K562 (cell line): ENCODE measurements at regions not wholly inside any gene's neighbourhood (a gene's known extent, or its start where the extent isn't known, plus 50 kb on each side); places are given as distances from the start of the nearest gene placed in this dataset.

ENCODE experiments used
- ATAC-seq: fragments of 200-7000 bp; cut with Tn5 transposase; 3 replicates; pipeline ENCODE4 v1.9.1; 2020; ENCODE audit warnings: moderate library complexity
- BruUV-seq: library from RNA; stranded (reverse); fragments of 400-500 nt; replicated peaks from 2 replicates; lab custom pipeline; 2021; lab: Mats Ljungman, UMichigan
- CTCF ChIA-PET: fragments of 300-600 bp; formaldehyde crosslinking; extraction: SDS; loops from one replicate; lab custom pipeline; 2021; ENCODE audit warnings: low intra/inter-chr PET ratio; lab: Yijun Ruan, JAX
- POLR2A ChIA-PET: fragments of 300-600, 350-650 bp; sonication (Branson Sonifier 250); formaldehyde crosslinking; extraction: SDS; loops from one replicate; lab custom pipeline; 2021; ENCODE audit warnings: antibody characterized with exemption, inconsistent platforms; lab: Yijun Ruan, JAX
- DNase-seq, 4 experiments: peaks; one replicate each; pipeline versions ENCODE4 v3.0.0 to v3.0.0-alpha.2; 2011 to 2018; ENCODE audit warnings: low spot score in 3 of 4, mixed read lengths in 3 of 4; ENCODE audit errors: extremely low read depth in 1 of 4
- FAIRE-seq: peaks from 2 replicates; lab custom pipeline; 2011; peaks lifted over from hg19 to GRCh38; lab: Jason Lieb, UNC
- H2AFZ ChIP-seq: 2 replicates; pipeline ENCODE4 v1.6.0; 2011; ENCODE audit warnings: low read depth, low read length, control low read depth, inconsistent platforms
- H3K27ac ChIP-seq: fragments of 200-600 bp; 3 replicates; pipeline ENCODE4 v1.8.0; 2011; ENCODE audit warnings: low read depth, mild to moderate bottlenecking, control low read depth, inconsistent platforms, low read length, moderate library complexity, mixed read lengths; ENCODE audit errors: extremely low read depth
- H3K27me3 ChIP-seq, 2 experiments: fragments of 300-600 bp in 1 of 2; 2 replicates in 1 of 2; 3 replicates in 1 of 2; pipeline versions ENCODE4 v1.6.0 to v1.8.0; 2011; ENCODE audit warnings: inconsistent platforms in 2 of 2, low read length in 2 of 2, mild to moderate bottlenecking in 1 of 2, mixed read lengths in 1 of 2, moderate library complexity in 1 of 2; ENCODE audit not compliant: control insufficient read depth in 2 of 2, insufficient read depth in 2 of 2
- H3K36me3 ChIP-seq: fragments of 300-600 bp; 3 replicates; pipeline ENCODE4 v1.8.0; 2011; ENCODE audit warnings: mild to moderate bottlenecking, low read length, inconsistent platforms; ENCODE audit not compliant: control insufficient read depth, insufficient read depth
- H3K4me1 ChIP-seq, 2 experiments: fragments of 200-600 bp in 1 of 2; replicated peaks in 1 of 2; 2 replicates in 1 of 2; 3 replicates in 1 of 2; pipeline versions ENCODE4 v1.5.1 to v1.8.0; 2011; ENCODE audit warnings: inconsistent platforms in 2 of 2, low read length in 2 of 2, mild to moderate bottlenecking in 1 of 2, mixed read lengths in 1 of 2, moderate library complexity in 1 of 2; ENCODE audit not compliant: control insufficient read depth in 2 of 2, insufficient read depth in 2 of 2
- H3K4me2 ChIP-seq: 2 replicates; pipeline ENCODE4 v1.6.1; 2011; ENCODE audit warnings: low read length, control low read depth, inconsistent platforms, mixed read lengths; ENCODE audit not compliant: insufficient read depth
- H3K4me3 ChIP-seq: fragments of 200-600 bp; sonication (generic), shearing (Covaris generic); 2 replicates; pipeline ENCODE4 v1.5.1; 2016; ENCODE audit warnings: control low read depth, inconsistent platforms
- H3K79me2 ChIP-seq: fragments of 200-600 bp; 3 replicates; pipeline ENCODE4 v1.8.0; 2011; ENCODE audit warnings: low read length, inconsistent platforms; ENCODE audit not compliant: control insufficient read depth, insufficient read depth
- H3K9ac ChIP-seq, 2 experiments: 2 replicates each; pipeline versions ENCODE4 v1.6.0 to v1.6.1; 2011; ENCODE audit warnings: low read depth in 2 of 2, low read length in 2 of 2, control low read depth in 1 of 2, inconsistent platforms in 1 of 2, mild to moderate bottlenecking in 1 of 2, mixed read lengths in 1 of 2; ENCODE audit not compliant: insufficient read depth in 1 of 2
- H3K9me1 ChIP-seq: one replicate; pipeline ENCODE4 v1.6.0; 2011; ENCODE audit warnings: inconsistent platforms, mild to moderate bottlenecking, low read length, moderate library complexity; ENCODE audit not compliant: control insufficient read depth, insufficient read depth
- H3K9me3 ChIP-seq: replicated peaks from 2 replicates; pipeline ENCODE4 v1.5.1; 2011; ENCODE audit warnings: low read depth, low read length, inconsistent platforms; ENCODE audit not compliant: control insufficient read depth, insufficient read depth
- H4K20me1 ChIP-seq: replicated peaks from 2 replicates; pipeline ENCODE4 v1.6.1; 2011; ENCODE audit warnings: low read length, inconsistent platforms, mixed read lengths; ENCODE audit not compliant: control insufficient read depth, insufficient read depth
- CEBPB ChIP-seq: fragments of 450-650 bp; IDR thresholded peaks from 2 replicates; pipeline ENCODE4 v1.6.1; 2016; ENCODE audit warnings: missing genetic modification characterization, missing compliant biosample characterization
- ESRRB ChIP-seq: fragments of 250-450 bp; sonication (Bioruptor Pico); IDR thresholded peaks from 2 replicates; pipeline ENCODE4 v1.5.0; 2020; ENCODE audit warnings: mild to moderate bottlenecking, moderate library complexity, borderline replicate concordance
- ETV5 ChIP-seq: sonication (generic); formaldehyde crosslinking; IDR thresholded peaks from 2 replicates; pipeline ENCODE4 v1.4.0; 2020; ENCODE audit warnings: low read depth, mild to moderate bottlenecking, missing genetic modification reagents
- KDM2B ChIP-seq: fragments of 250-450 bp; sonication (Bioruptor Pico); IDR thresholded peaks from 2 replicates; pipeline ENCODE4 v1.8.0; 2021; ENCODE audit warnings: mild to moderate bottlenecking, moderate library complexity
- NR2C1 ChIP-seq, 2 experiments: fragments of 450-650 bp; IDR thresholded peaks; 2 replicates each; pipeline ENCODE4 v1.6.1; 2017; ENCODE audit warnings: mild to moderate bottlenecking in 2 of 2, antibody characterized with exemption in 1 of 2, inconsistent platforms in 1 of 2, missing compliant biosample characterization in 1 of 2, missing genetic modification characterization in 1 of 2
- NR2C2 ChIP-seq, 2 experiments: fragments of 200-800 bp in 1 of 2; sonication (Bioruptor generic) in 1 of 2; sonication (generic) in 1 of 2; formaldehyde crosslinking in 1 of 2; IDR thresholded peaks; 2 replicates each; pipeline versions ENCODE4 v1.6.1 to v1.8.0; 2016 to 2022; ENCODE audit warnings: mild to moderate bottlenecking in 1 of 2, missing compliant biosample characterization in 1 of 2, missing genetic modification characterization in 1 of 2, missing genetic modification reagents in 1 of 2
- PHB2 ChIP-seq: fragments of 450-650 bp; IDR thresholded peaks from 2 replicates; pipeline ENCODE4 v1.6.1; 2017; ENCODE audit warnings: low read depth
- SMARCA4 ChIP-seq: fragments of 450-650 bp; IDR thresholded peaks from 2 replicates; pipeline ENCODE4 v1.6.1; 2016
- TEAD4 ChIP-seq, 2 experiments: sonication (generic) in 1 of 2; formaldehyde crosslinking in 1 of 2; IDR thresholded peaks; 2 replicates each; pipeline versions ENCODE4 v1.6.1 to v1.8.0; 2012 to 2022; ENCODE audit warnings: borderline replicate concordance in 1 of 2, inconsistent platforms in 1 of 2, low read length in 1 of 2, mild to moderate bottlenecking in 1 of 2, missing genetic modification reagents in 1 of 2
- ZBTB8A ChIP-seq: fragments of 450-650 bp; IDR thresholded peaks from 2 replicates; pipeline ENCODE4 v1.6.1; 2018; ENCODE audit warnings: mild to moderate bottlenecking, moderate library complexity; ENCODE audit not compliant: partially characterized antibody
- ZNF133 ChIP-seq: fragments of 250-450 bp; sonication (Bioruptor Pico); IDR thresholded peaks from 2 replicates; pipeline ENCODE4 v1.4.0; 2020; ENCODE audit warnings: mild to moderate bottlenecking
- ZNF830 ChIP-seq: fragments of 250-450 bp; sonication (Bioruptor Pico); IDR thresholded peaks from 2 replicates; pipeline ENCODE4 v1.5.0; 2021; ENCODE audit warnings: mild to moderate bottlenecking
- WGBS: fragments of 100-300 bp; shearing (Covaris generic); methylation state at CpG from one replicate; pipeline ENCODE4 v1.1.6; 2016; ENCODE audit warnings: low coverage, mixed read lengths; ENCODE audit not compliant: insufficient coverage; ENCODE audit errors: missing lambda C conversion rate; 5-methylcytosine and 5-hydroxymethylcytosine counted together
- in situ Hi-C: fragments of 300-500 bp; cut with MboI; formaldehyde crosslinking; loops from 4 replicates; pipeline ENCODE4 v1.15.0; 2018; ENCODE audit warnings: inconsistent platforms, mixed read lengths
- intact Hi-C: fragments of 100-400 bp; cut with micrococcal nuclease; formaldehyde crosslinking; loops from 2 replicates; pipeline ENCODE4 v1.14.2; 2022

- TF ChIP-seq ESRRB, result no peak
- no peak for TF ChIP-seq NR2C2 (CRISPR knock-in tag; IDR thresholded peaks at IDR 0.05)
- TF ChIP-seq NR2C2 (tag; IDR thresholded peaks at IDR 0.05), result no peak
- TF ChIP-seq, all 486 proteins: peak for 0
These were observed 219.8 kb downstream of the NEBL start (continued) for GRCh38 chr10:20677340-20677739.

- Histone ChIP-seq H3K36me3 (no peaks in the 10 kb centered on the region), H3K27me3 (no peaks in the 10 kb centered on the region), H4K20me1 (no peaks in the 10 kb centered on the region), H3K9me3 (no peaks in the 10 kb centered on the region), H3K79me2 (no peaks in the 10 kb centered on the region), H3K9me1 (no peaks in the 10 kb centered on the region), H2AFZ (no peak overlapping the region), H3K4me1 (no peaks in the 10 kb centered on the region), H3K9ac (no peak overlapping the region), H3K27ac (no peak overlapping the region), H3K4me2 (no peak overlapping the region), H3K4me3 (no peak overlapping the region)
- POLR2A ChIA-PET, result no interaction called here
- 0% methylated on average over 1 of the region's 1 CpG for WGBS
- in situ Hi-C loops (no loop called here), intact Hi-C loops (no loop called here)
- TF ChIP-seq PHB2, result no peak
- TF ChIP-seq ZBTB8A, result no peak
- no peak for TF ChIP-seq NR2C1 (IDR thresholded peaks at IDR 0.05)
- TF ChIP-seq NR2C1 (tag; IDR thresholded peaks at IDR 0.05), result no peak
- TF ChIP-seq KDM2B (CRISPR knock-in tag), result no peak
- TF ChIP-seq SMARCA4, result no peak
- TF ChIP-seq TEAD4 (IDR thresholded peaks at IDR 0.05; ENCODE audit: low read length), result no peak
- TF ChIP-seq TEAD4 (CRISPR knock-in tag; IDR thresholded peaks at IDR 0.05; ENCODE audit: borderline replicate concordance), result no peak
- TF ChIP-seq ZNF830, result no peak
- TF ChIP-seq ETV5 (CRISPR knock-in tag), result no peak
- no peak for TF ChIP-seq ZNF133 (CRISPR knock-in tag)
- TF ChIP-seq CEBPB (tag), result no peak
- BruUV-seq, result no TSS peak
- FAIRE-seq (no peak), DNase-seq (no peak), ATAC-seq (no peak)
- CTCF ChIA-PET, result no interaction called here
These were observed 222.2 kb downstream of the NEBL start for GRCh38 chr10:20674926-20675325.
